NCI-H1417 (cell line): ENCODE measurements at regions not wholly inside any gene's neighbourhood (a gene's known extent, or its start where the extent isn't known, plus 50 kb on each side); places are given as distances from the start of the nearest gene placed in this dataset.
"Not testable (repeated sequence)": the region's sequence is repeated elsewhere in the genome, so short reads cannot be mapped to it uniquely, and the experiment has no call there.

Experiments
- DNase-seq, 3 experiments: peaks; one replicate each; lab custom pipeline; 2025; lab: John Stamatoyannopoulos, UW

GRCh38 chr3:194884649-194885315 lies 199.1 kb downstream of the FAM43A start:
- no peak for DNase-seq

GRCh38 chr3:194885766-194886165 lies 200.1 kb downstream of the FAM43A start:
- no peak for DNase-seq

- DNase-seq = no peak
These were observed 201.2 kb downstream of the FAM43A start for GRCh38 chr3:194886836-194887235.

GRCh38 chr3:194888062-194888461 lies 202.4 kb downstream of the FAM43A start:
- DNase-seq = not testable (repeated sequence)

- DNase-seq = no peak
These were observed 203.2 kb downstream of the FAM43A start for GRCh38 chr3:194888916-194889315.

- no peak for DNase-seq
These were observed 204.4 kb downstream of the FAM43A start for GRCh38 chr3:194890091-194890490.

GRCh38 chr3:194893121-194893987 lies 207.7 kb downstream of the FAM43A start:
- no peak for DNase-seq

- DNase-seq = no peak
These were observed 208.9 kb downstream of the FAM43A start for GRCh38 chr3:194894538-194894937.

- DNase-seq = no peak
These were observed 215.3 kb downstream of the FAM43A start for GRCh38 chr3:194900854-194901522.

- not testable (repeated sequence) for DNase-seq
These were observed 217.8 kb downstream of the FAM43A start for GRCh38 chr3:194903447-194903846.

GRCh38 chr3:194904999-194905398 lies 219.3 kb downstream of the FAM43A start:
- not testable (repeated sequence) for DNase-seq

GRCh38 chr3:194905696-194906095 lies 220.0 kb downstream of the FAM43A start:
- peak in 1 of 3 experiments; percentile 22 for DNase-seq

- DNase-seq = no peak
These were observed 220.5 kb downstream of the FAM43A start for GRCh38 chr3:194906229-194906629.

- no peak for DNase-seq
These were observed 221.4 kb downstream of the FAM43A start for GRCh38 chr3:194906970-194907629.

GRCh38 chr3:194907811-194908210 lies 222.1 kb downstream of the FAM43A start:
- no peak for DNase-seq

GRCh38 chr3:194908496-194908895 lies 222.8 kb downstream of the FAM43A start:
- no peak for DNase-seq

- no peak for DNase-seq
These were observed 223.3 kb downstream of the FAM43A start for GRCh38 chr3:194908972-194909371.

GRCh38 chr3:194910414-194910984 lies 224.8 kb downstream of the FAM43A start:
- DNase-seq = no peak

- DNase-seq = no peak
These were observed 227.6 kb downstream of the FAM43A start for GRCh38 chr3:194913316-194913715.

- DNase-seq = not testable (repeated sequence)
These were observed 239.2 kb downstream of the FAM43A start for GRCh38 chr3:194924889-194925288.

GRCh38 chr3:194925614-194926013 lies 239.9 kb downstream of the FAM43A start:
- peak in 2 of 3 experiments; percentile 39 to 72 for DNase-seq

- DNase-seq = no peak
These were observed 242.5 kb downstream of the FAM43A start for GRCh38 chr3:194928227-194928626.
